Activated T-helper 17 cell treated with anti-CD3 and anti-CD28 coated beads, Interleukin-2, amount 50 U/mL, for 72 hours (primary cell): ENCODE measurements at regions not wholly inside any gene's neighbourhood (a gene's known extent, or its start where the extent isn't known, plus 50 kb on each side); places are given as distances from the start of the nearest gene placed in this dataset.
"Not testable (repeated sequence)": the region's sequence is repeated elsewhere in the genome, so short reads cannot be mapped to it uniquely, and the experiment has no call there.

ENCODE experiments used
- ATAC-seq: fragments of 150-1000 bp; cut with Tn5 transposase; replicated peaks from 2 replicates; pipeline ENCODE4 v1.10.0; 2021; ENCODE audit warnings: mild to moderate bottlenecking, moderate library complexity
- H3K27ac Mint-ChIP-seq: one replicate; pipeline ENCODE4 v1.8.0; 2022; ENCODE audit warnings: mixed read lengths
- H3K27me3 Mint-ChIP-seq: one replicate; pipeline ENCODE4 v1.8.0; 2022; ENCODE audit warnings: mixed read lengths
- H3K36me3 Mint-ChIP-seq: one replicate; pipeline ENCODE4 v1.8.0; 2022; ENCODE audit warnings: low read depth, mild to moderate bottlenecking, mixed read lengths
- H3K4me1 Mint-ChIP-seq: one replicate; pipeline ENCODE4 v1.8.0; 2022; ENCODE audit warnings: mixed read lengths
- H3K4me3 Mint-ChIP-seq: one replicate; pipeline ENCODE4 v1.8.0; 2022; ENCODE audit warnings: mild to moderate bottlenecking, mixed read lengths
- H3K9me3 Mint-ChIP-seq: one replicate; pipeline ENCODE4 v1.8.0; 2022; ENCODE audit warnings: mixed read lengths

DNA sequence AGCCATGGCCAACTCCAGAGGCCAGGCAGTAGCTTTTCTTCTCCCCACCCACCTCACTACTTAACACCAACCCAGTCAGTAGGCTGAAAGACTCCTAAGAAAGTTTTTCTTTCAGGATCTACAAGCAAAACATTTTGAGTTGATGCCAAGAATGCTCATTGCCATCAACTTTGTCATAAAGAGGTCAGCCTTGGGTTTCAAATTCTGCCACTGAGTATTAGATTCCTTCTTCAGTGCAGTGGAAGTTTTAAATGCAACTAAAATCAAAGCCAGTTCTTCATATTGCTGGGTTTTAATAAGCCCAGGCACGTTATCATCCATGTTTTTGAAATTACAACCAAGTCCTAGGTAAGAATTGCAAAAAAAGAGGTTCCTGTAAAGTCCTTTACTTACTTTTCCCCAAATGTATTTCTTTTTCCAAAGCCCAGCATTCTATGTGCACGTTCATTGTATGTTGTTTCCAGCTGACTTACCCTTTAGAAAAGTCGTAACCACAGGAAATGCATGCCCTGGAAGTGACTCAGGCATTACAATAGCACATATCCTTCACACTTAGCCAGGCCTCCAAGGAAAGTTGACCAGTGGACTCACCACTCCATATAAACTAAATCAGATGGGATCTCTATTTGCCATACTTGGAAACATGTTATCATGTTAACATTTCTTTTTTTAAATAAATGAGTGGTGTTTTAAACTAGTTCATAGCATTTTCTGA lies 229.9 kb downstream of the SOX3 start:
- Mint-ChIP-seq H3K9me3 (peaks cover 7% of the 10 kb centered on the region), H3K27ac (no peak overlapping the region), H3K27me3 (peaks cover under 1% of the 10 kb centered on the region), H3K4me3 (no peak overlapping the region), H3K4me1 (no peaks in the 10 kb centered on the region), H3K36me3 (no peaks in the 10 kb centered on the region)
- ATAC-seq = no peak

DNA sequence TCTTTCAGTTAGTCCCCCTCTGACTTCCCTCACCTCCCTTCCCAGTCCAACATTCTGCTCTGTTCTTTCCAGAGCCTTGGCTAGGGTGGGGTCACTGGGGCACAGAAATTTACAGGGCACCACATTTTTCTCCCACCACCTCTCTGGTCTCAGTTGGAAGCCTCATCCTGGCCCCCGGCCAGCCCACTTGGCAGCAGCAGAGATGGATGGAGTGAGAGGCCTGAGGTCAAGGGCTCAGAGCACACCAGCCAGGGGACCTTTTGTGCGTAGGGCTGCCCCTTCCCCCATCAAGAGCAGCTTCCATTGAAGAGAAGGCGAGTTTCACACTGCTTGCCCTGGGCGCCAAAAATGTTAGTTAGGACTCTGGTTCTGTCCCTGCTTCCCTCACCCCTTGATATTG lies 230.9 kb downstream of the SOX3 start:
- Mint-ChIP-seq H3K27ac (no peak overlapping the region), H3K36me3 (no peaks in the 10 kb centered on the region), H3K27me3 (peaks cover 3% of the 10 kb centered on the region), H3K4me1 (no peaks in the 10 kb centered on the region), H3K9me3 (peaks cover 10% of the 10 kb centered on the region), H3K4me3 (no peak overlapping the region)
- no peak for ATAC-seq

DNA sequence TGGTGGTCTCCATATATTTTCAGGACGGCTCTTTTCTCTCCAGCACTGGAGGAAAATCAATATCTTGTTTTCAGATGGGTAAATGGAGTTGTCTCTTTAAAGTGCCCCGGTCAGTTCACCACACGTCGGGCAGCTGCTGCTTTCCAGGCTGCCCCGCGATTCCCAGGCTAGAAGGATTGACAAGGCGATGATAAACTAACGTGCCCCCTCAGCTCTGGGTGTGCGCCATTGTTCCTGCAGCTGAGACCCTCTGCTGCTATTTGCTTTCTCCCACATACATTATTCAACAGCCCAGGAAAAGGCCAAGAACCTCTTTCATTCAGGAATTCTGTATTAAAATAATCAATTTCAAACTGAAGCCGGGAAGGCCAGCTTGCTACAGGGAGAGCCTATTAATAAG lies 254.5 kb downstream of the SOX3 start:
- H3K27me3 Mint-ChIP-seq = no peaks in the 10 kb centered on the region
- no peak overlapping the region for H3K27ac Mint-ChIP-seq
- no peaks in the 10 kb centered on the region for H3K36me3 Mint-ChIP-seq
- no peaks in the 10 kb centered on the region for H3K4me1 Mint-ChIP-seq
- no peaks in the 10 kb centered on the region for H3K9me3 Mint-ChIP-seq
- no peak overlapping the region for H3K4me3 Mint-ChIP-seq
- ATAC-seq = no peak

DNA sequence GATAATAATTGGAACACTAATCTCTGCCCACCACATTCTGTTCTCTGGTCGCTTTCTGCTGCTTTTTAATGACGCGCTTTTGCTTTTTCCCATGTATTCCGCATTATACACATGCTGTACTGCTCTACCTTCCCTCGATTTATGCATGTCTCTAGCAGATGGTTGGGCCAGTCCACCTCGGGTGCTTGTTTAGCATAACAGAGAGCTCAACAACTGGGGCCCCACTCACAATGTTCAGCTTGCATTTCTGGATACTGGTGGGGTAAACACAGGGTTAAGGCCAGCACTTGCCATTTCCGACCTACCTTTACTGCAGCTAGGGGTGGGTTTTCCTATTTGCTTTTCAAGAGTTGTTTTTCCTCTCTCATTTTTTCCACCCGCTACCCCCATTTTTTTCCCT lies 255.8 kb downstream of the SOX3 start:
- ATAC-seq = no peak
- H3K9me3 Mint-ChIP-seq = no peaks in the 10 kb centered on the region
- no peaks in the 10 kb centered on the region for H3K36me3 Mint-ChIP-seq
- H3K27me3 Mint-ChIP-seq = no peaks in the 10 kb centered on the region
- no peaks in the 10 kb centered on the region for H3K4me1 Mint-ChIP-seq
- H3K27ac Mint-ChIP-seq = no peak overlapping the region
- no peak overlapping the region for H3K4me3 Mint-ChIP-seq

DNA sequence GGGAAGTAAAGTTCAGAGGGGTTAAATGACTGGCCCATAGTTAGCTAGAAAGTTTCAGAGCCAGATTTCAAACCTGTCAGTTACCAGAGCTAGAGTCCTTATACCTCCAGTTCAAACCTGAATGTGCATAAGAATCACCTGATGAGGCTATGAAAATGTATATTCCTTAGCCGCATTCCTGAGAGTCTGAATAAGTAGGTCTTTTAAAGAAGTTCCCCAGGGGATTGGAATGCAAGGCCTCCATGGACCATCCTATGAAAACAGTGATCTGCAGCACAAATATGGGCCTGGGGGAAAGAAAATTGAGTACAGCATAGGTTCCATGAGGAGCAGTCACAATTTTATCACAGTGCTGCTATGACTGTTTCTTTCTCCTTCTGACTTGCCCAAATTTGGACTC lies 263.9 kb upstream of the CXorf66 start:
- no peak for ATAC-seq
- H3K4me3 Mint-ChIP-seq = no peak overlapping the region

DNA sequence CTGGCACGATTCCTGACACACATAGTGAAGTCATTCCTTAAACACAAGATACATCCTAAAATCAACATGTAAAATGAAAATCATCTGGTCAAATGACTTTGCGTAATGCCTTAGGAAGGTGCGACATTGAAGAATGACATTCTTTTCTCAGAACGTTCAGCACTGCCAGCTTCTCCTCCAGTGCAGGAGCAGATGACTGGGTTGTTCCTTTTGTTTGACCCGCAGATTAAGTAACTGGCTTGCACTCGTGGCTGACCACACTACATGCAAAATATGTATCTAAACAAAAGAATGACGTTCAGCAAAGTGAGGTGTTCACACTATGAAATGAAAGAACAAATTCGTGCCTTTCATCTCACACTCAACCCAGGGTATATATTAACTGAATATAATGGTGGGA lies 260.7 kb upstream of the CXorf66 start:
- not testable (repeated sequence) for ATAC-seq, H3K4me1 Mint-ChIP-seq, H3K36me3 Mint-ChIP-seq, H3K4me3 Mint-ChIP-seq, H3K27me3 Mint-ChIP-seq, H3K27ac Mint-ChIP-seq, H3K9me3 Mint-ChIP-seq

More for the DNA sequence above, 263.9 kb upstream of the CXorf66 start:
- no peaks in the 10 kb centered on the region for H3K27me3 Mint-ChIP-seq
- H3K4me1 Mint-ChIP-seq = no peaks in the 10 kb centered on the region
- no peaks in the 10 kb centered on the region for H3K9me3 Mint-ChIP-seq
- H3K27ac Mint-ChIP-seq = no peak overlapping the region
- H3K36me3 Mint-ChIP-seq = no peaks in the 10 kb centered on the region

DNA sequence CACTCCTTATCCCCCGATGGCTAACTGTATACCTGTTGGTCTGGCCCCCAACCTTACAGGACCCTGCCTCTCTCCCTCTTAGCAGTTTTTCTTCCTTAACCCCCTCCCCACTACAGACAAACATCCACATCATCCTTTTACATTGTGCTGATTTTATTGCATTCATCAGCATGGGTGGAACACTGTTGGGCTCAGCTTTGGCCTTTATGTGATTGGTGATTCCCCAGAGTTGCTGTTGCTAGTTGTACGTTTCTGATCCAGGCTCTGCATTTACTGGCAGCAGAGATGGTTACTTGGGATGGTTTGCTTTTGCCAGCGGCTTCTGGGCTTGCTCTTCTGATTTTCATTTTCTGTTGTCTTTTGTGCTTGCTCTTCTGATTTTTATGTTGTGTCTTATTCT lies 250.6 kb upstream of the CXorf66 start:
- not testable (repeated sequence) for H3K4me1 Mint-ChIP-seq, H3K36me3 Mint-ChIP-seq, H3K27me3 Mint-ChIP-seq, ATAC-seq, H3K9me3 Mint-ChIP-seq, H3K27ac Mint-ChIP-seq, H3K4me3 Mint-ChIP-seq

DNA sequence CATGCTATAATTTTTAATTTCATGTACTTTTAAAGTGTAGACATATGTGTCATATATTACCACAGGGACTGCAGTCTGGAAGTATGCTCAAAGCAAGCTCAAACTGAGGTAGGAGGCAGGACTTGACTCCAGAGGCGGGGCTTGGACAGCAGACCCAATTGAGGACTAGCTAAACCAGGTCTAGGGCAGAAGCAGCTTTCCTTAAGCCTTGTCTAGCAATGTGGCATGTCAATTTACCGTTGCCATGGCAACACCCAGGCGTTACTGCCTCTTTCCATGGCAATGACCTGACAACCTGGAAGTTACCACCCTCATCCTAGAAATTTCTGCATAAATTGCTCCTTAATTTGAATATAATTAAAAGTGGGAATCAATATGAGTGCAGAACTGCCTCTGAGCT lies 249.2 kb upstream of the CXorf66 start:
- H3K9me3 Mint-ChIP-seq, ATAC-seq, H3K27me3 Mint-ChIP-seq, H3K4me3 Mint-ChIP-seq, H3K36me3 Mint-ChIP-seq, H3K27ac Mint-ChIP-seq, H3K4me1 Mint-ChIP-seq: not testable (repeated sequence)

DNA sequence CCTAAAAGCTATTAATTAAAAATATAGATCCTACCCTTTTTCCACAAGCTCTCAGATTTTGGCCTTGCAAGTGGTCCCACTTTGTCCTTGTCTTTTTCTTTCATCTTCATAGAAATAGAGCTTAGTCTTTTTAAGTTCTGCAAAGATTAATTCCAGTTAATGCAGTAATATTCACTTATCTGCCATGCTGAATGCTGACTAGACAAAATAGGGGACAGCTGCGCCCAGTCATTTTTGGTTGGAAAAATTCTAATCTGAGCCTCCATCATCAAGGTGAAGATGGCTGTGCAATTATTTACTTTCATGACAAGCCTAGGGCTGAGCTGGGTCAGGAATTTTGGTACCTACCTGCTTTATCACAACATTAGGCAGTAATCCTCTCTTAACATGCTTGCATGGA lies 241.3 kb upstream of the CXorf66 start:
- no peak for ATAC-seq
- Mint-ChIP-seq H3K27ac (no peak overlapping the region), H3K4me3 (no peak overlapping the region), H3K36me3 (no peaks in the 10 kb centered on the region), H3K27me3 (no peaks in the 10 kb centered on the region), H3K9me3 (no peaks in the 10 kb centered on the region), H3K4me1 (no peaks in the 10 kb centered on the region)

DNA sequence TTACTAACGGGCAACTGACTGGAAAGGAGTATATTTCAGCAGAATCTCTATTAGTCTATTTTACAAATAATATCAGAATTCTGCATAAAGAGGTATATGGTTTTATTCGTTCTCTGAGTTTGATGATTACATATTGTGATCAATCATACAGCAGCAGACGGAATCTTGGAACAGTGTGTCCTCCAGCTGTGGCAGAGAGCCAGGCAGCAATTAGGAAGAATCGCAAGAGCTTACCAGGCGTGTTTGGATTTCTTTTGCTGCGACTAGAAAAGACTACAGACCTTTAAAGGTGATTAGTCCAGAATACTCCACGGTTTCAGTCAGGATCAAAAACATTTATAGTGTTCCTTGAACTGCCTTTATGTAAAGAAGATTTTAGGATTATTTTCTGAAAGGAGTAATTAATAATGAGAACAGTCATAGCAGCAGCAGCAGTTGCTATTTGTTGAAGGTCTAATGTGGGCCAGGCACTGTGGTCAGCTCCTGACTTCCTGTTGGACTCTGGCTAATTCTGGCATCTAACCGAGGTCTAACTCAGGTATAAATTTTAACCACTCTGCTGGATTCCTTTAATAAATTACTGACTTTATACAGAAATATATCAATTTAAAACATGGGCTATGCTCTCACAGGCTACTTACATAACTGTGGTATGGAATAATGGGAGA lies 225.3 kb upstream of the CXorf66 start:
- ATAC-seq = no peak
- Mint-ChIP-seq H3K4me1 (no peaks in the 10 kb centered on the region), H3K36me3 (no peaks in the 10 kb centered on the region), H3K9me3 (no peaks in the 10 kb centered on the region), H3K27me3 (no peaks in the 10 kb centered on the region), H3K27ac (no peak overlapping the region), H3K4me3 (no peak overlapping the region)

DNA sequence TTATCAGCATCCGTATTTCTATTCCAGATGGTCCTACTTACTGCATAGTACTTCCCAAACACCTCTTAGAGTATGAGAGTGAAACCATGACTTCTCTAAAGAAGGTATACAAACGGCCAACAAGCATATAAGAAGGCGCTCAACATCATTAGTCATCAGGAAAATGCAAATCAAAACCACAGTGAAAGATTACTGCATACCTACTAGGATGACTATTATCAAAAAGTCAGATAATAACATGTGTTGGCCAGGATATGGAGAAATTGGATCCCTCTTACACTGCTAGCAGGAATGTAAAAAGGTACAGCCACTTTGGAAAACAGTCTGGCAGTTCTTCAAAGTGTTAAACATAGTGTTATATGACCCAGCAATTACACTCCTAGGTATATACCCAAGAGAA lies 215.3 kb upstream of the CXorf66 start:
- Mint-ChIP-seq H3K4me3 (no peak overlapping the region), H3K27ac (no peak overlapping the region), H3K36me3 (no peaks in the 10 kb centered on the region), H3K9me3 (no peaks in the 10 kb centered on the region), H3K4me1 (no peaks in the 10 kb centered on the region), H3K27me3 (no peaks in the 10 kb centered on the region)
- ATAC-seq = no peak

DNA sequence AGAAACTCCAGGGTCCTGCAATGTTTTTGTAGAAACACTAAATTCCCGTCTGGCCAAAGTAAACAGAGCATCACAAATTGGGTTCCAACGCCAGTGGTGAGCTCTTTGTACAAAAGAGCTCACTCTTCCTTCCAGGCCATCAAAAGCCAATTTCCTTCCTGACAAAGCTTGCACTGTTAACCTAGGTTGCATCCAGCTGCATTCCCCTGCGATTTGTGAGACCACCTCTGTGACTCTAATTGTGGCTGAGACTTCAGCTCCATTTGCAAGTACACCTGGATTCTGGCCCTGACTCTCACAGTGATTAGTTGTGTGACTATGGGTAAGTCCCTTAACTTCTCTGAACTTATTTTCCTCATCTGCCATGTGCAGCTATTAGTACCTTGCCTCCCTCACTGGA lies 212.5 kb upstream of the CXorf66 start:
- ATAC-seq = no peak
- H3K4me1 Mint-ChIP-seq = no peaks in the 10 kb centered on the region
- H3K4me3 Mint-ChIP-seq = no peak overlapping the region
- H3K27ac Mint-ChIP-seq = no peak overlapping the region
- no peaks in the 10 kb centered on the region for H3K27me3 Mint-ChIP-seq
- no peaks in the 10 kb centered on the region for H3K9me3 Mint-ChIP-seq
- no peaks in the 10 kb centered on the region for H3K36me3 Mint-ChIP-seq

DNA sequence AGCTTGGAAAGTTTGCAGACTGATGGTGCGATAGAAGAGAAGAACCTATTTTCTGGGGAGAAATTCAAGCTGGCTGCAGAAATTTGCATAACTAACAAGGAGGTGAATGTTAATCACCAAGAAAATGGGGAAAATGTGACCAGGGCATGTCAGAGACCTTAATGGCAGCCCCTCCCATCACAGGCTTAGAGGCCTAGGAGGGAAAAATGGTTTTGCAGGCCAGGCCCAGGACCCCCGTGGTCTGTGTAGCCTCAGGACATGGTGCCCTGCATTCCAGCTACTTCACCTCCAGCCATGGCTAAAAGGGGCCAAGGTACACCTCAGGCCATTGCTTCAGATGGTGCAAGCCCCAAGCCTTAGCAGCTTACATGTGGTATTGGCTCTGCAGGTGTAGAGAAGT lies 207.1 kb upstream of the CXorf66 start:
- Mint-ChIP-seq H3K27me3 (peaks cover 4% of the 10 kb centered on the region), H3K36me3 (no peaks in the 10 kb centered on the region), H3K4me1 (no peaks in the 10 kb centered on the region), H3K9me3 (peaks cover 4% of the 10 kb centered on the region), H3K4me3 (no peak overlapping the region), H3K27ac (no peak overlapping the region)
- no peak for ATAC-seq

DNA sequence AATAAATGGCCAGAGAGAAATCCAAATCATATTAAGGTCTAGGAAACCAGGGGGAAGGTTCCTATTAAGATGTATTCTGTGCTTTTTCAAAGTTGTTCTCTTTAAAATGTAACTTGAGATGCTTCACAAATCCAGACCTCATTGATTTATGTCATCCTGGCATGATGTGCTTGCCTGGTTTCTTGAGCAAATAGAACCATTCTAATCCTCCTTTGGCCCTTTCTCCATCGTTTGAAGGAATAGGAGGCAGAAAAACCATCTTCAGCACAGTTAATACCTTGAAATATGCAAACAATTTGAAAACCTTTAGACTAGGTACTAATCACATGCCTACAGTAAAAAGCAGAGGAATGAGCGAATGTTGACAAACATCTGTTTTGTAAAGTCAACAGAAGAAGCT lies 202.2 kb upstream of the CXorf66 start:
- H3K4me3 Mint-ChIP-seq = no peak overlapping the region
- H3K4me1 Mint-ChIP-seq = no peaks in the 10 kb centered on the region
- no peaks in the 10 kb centered on the region for H3K36me3 Mint-ChIP-seq
- H3K27ac Mint-ChIP-seq = no peak overlapping the region
- peaks cover 4% of the 10 kb centered on the region for H3K27me3 Mint-ChIP-seq
- ATAC-seq = no peak
- peaks cover 4% of the 10 kb centered on the region for H3K9me3 Mint-ChIP-seq

DNA sequence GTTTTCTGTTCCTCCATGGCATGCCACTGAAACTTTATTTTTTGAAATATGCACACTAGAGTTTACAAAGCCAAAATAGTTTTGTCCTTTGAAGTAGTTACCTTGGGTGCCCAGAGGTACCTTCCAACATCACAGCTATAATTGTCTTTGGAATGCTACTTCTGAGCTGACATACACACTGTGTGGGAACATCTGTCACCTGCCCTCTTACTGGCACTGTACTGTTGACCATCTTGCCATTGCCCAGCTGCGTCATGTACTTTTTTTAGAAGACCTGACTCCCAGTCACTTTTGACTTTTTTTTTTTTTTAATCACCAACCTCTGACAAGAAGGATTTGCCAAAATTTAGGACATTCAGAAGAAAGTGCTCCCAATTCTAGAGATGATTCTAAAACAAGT lies 200.5 kb upstream of the CXorf66 start:
- no peaks in the 10 kb centered on the region for H3K36me3 Mint-ChIP-seq
- ATAC-seq = no peak

More for the DNA sequence above, 200.5 kb upstream of the CXorf66 start:
- no peaks in the 10 kb centered on the region for H3K9me3 Mint-ChIP-seq
- no peak overlapping the region for H3K27ac Mint-ChIP-seq
- H3K4me1 Mint-ChIP-seq = no peaks in the 10 kb centered on the region
- no peak overlapping the region for H3K4me3 Mint-ChIP-seq
- H3K27me3 Mint-ChIP-seq = no peaks in the 10 kb centered on the region
